GM12874 (cell line): ENCODE measurements at regions not wholly inside any gene's neighbourhood (a gene's known extent, or its start where the extent isn't known, plus 50 kb on each side); places are given as distances from the start of the nearest gene placed in this dataset.

Source experiments
- CTCF ChIP-seq: IDR thresholded peaks from 2 replicates; pipeline ENCODE4 v1.5.1; 2011; ENCODE audit warnings: low read depth, mild to moderate bottlenecking, control low read depth, low read length, moderate library complexity; ENCODE audit not compliant: insufficient read depth

GRCh38 chr13:85608255-85608829 lies 190.9 kb downstream of the SLITRK6 start:
- no peak for TF ChIP-seq CTCF

- TF ChIP-seq CTCF = no peak
These were observed 195.5 kb downstream of the SLITRK6 start for GRCh38 chr13:85603735-85604134.

GRCh38 chr13:85601526-85601925 lies 197.7 kb downstream of the SLITRK6 start:
- TF ChIP-seq CTCF = no peak

GRCh38 chr13:85597790-85598500 lies 201.3 kb downstream of the SLITRK6 start:
- no peak for TF ChIP-seq CTCF

GRCh38 chr13:85592211-85592610 lies 207.0 kb downstream of the SLITRK6 start:
- TF ChIP-seq CTCF = no peak

GRCh38 chr13:85590231-85590931 lies 208.8 kb downstream of the SLITRK6 start:
- no peak for TF ChIP-seq CTCF

- no peak for TF ChIP-seq CTCF
These were observed 210.2 kb downstream of the SLITRK6 start for GRCh38 chr13:85589021-85589420.
